ENCODE measurements at regions not wholly inside any gene's neighbourhood (a gene's known extent, or its start where the extent isn't known, plus 50 kb on each side); places are given as distances from the start of the nearest gene placed in this dataset.

- no peaks in the 10 kb centered on the region for H3K27me3 ChIP-seq
- H3K27ac ChIP-seq, result no peak overlapping the region
- TF ChIP-seq POLR2AphosphoS5 (IDR thresholded peaks at IDR 0.05) (no peak), POLR2A (IDR thresholded peaks at IDR 0.05) (no peak), EP300 (IDR thresholded peaks at IDR 0.05; ENCODE audit: low read depth) (no peak)
- TF ChIP-seq, protein P1, sequence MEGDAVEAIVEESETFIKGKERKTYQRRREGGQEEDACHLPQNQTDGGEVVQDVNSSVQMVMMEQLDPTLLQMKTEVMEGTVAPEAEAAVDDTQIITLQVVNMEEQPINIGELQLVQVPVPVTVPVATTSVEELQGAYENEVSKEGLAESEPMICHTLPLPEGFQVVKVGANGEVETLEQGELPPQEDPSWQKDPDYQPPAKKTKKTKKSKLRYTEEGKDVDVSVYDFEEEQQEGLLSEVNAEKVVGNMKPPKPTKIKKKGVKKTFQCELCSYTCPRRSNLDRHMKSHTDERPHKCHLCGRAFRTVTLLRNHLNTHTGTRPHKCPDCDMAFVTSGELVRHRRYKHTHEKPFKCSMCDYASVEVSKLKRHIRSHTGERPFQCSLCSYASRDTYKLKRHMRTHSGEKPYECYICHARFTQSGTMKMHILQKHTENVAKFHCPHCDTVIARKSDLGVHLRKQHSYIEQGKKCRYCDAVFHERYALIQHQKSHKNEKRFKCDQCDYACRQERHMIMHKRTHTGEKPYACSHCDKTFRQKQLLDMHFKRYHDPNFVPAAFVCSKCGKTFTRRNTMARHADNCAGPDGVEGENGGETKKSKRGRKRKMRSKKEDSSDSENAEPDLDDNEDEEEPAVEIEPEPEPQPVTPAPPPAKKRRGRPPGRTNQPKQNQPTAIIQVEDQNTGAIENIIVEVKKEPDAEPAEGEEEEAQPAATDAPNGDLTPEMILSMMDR (IDR thresholded peaks at IDR 0.05), result no peak
- no peak for DNase-seq
- no peaks in the 10 kb centered on the region for H3K9me3 ChIP-seq
- intact Hi-C loops (cut with DNase I; ENCODE audit: low total_unique reads), result no loop called here
- in situ Hi-C loops (cut with MboI; ENCODE audit: low pct_ligation_motif_present in 1 of 4, low pct_unique_long_range_greater_than_20kb in 1 of 4, low sequenced_read_pairs in 3 of 4), result no loop called here
- no peaks in the 10 kb centered on the region for H3K4me1 ChIP-seq
- no peaks in the 10 kb centered on the region for H3K36me3 ChIP-seq
- no peak overlapping the region for H3K4me3 ChIP-seq
- 50% methylated on average over 1 of the region's 1 CpG; no CpG with 5 or more reads in 1 of the 2 donors for WGBS, 2 donors (ENCODE audit: low coverage in 1 of 2)
These were observed 210.2 kb downstream of the MMUT start for GRCh38 chr6:49252901-49253300.

- no peak overlapping the region for H3K27ac ChIP-seq
- in situ Hi-C loops (cut with MboI; ENCODE audit: low pct_ligation_motif_present in 1 of 4, low pct_unique_long_range_greater_than_20kb in 1 of 4, low sequenced_read_pairs in 3 of 4), result no loop called here
- no peaks in the 10 kb centered on the region for H3K27me3 ChIP-seq
- H3K36me3 ChIP-seq, result no peaks in the 10 kb centered on the region
- DNase-seq, result no peak
- peaks cover 0 to 2% of the 10 kb centered on the region in 2 donors for H3K9me3 ChIP-seq
- TF ChIP-seq POLR2AphosphoS5 (IDR thresholded peaks at IDR 0.05), result no peak
- TF ChIP-seq POLR2A (IDR thresholded peaks at IDR 0.05), result no peak
- TF ChIP-seq EP300 (IDR thresholded peaks at IDR 0.05; ENCODE audit: low read depth), result no peak
- TF ChIP-seq, protein P1 (IDR thresholded peaks at IDR 0.05), result no peak
- no peaks in the 10 kb centered on the region for H3K4me1 ChIP-seq
- intact Hi-C loops (cut with DNase I; ENCODE audit: low total_unique reads), result no loop called here
- no peak overlapping the region for H3K4me3 ChIP-seq
These were observed 229.6 kb downstream of the MMUT start for GRCh38 chr6:49233483-49233882.

DNA sequence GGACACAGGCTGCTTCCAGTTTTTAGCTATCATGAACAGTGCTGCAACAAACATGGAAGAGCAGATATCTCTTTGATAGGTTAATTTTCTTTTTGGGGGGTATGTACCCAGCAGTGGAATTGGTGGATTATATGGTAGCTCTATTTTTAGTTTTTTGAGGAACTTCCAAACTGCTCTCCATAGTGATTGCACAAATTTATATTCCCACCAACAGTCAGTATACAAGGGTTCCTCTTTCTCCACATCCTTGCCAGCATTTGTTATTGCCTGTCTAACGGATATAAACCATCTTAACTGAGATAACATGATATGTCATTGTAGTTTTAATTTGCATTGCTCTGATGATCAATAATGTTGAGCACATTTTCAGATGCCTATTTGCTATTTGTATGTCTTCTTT, 237.6 kb downstream of the MMUT start:
- intact Hi-C loops (cut with DNase I; ENCODE audit: low total_unique reads) (no loop called here), in situ Hi-C loops (cut with MboI; ENCODE audit: low pct_ligation_motif_present in 1 of 4, low pct_unique_long_range_greater_than_20kb in 1 of 4, low sequenced_read_pairs in 3 of 4) (no loop called here)
- no peak overlapping the region for H3K27ac ChIP-seq
- no peaks in the 10 kb centered on the region for H3K9me3 ChIP-seq
- no peak for TF ChIP-seq EP300 (IDR thresholded peaks at IDR 0.05; ENCODE audit: low read depth)
- no peak for TF ChIP-seq POLR2AphosphoS5 (IDR thresholded peaks at IDR 0.05)
- no peak for TF ChIP-seq POLR2A (IDR thresholded peaks at IDR 0.05)
- TF ChIP-seq, protein P1 (IDR thresholded peaks at IDR 0.05), result no peak
- H3K4me1 ChIP-seq, result no peaks in the 10 kb centered on the region
- no peak overlapping the region for H3K4me3 ChIP-seq
- 71 to 83% methylated on average over 1 of the region's 1 CpG for WGBS, 2 donors (ENCODE audit: low coverage in 1 of 2)
- DNase-seq, result no peak
- H3K36me3 ChIP-seq, result no peaks in the 10 kb centered on the region
- H3K27me3 ChIP-seq, result no peaks in the 10 kb centered on the region

GRCh38 chr6:49220293-49220692, 242.8 kb downstream of the MMUT start:
- intact Hi-C loops (cut with DNase I; ENCODE audit: low total_unique reads), result no loop called here
- DNase-seq, result no peak

More at GRCh38 chr6:49220293-49220692, 242.8 kb downstream of the MMUT start:
- Histone ChIP-seq H3K4me1 (no peaks in the 10 kb centered on the region), H3K9me3 (peaks cover 6 to 7% of the 10 kb centered on the region in 2 donors), H3K4me3 (no peak overlapping the region), H3K27me3 (no peaks in the 10 kb centered on the region), H3K27ac (no peak overlapping the region), H3K36me3 (no peaks in the 10 kb centered on the region)
- 79 to 80% methylated on average over 1 of the region's 1 CpG for WGBS, 2 donors (ENCODE audit: low coverage in 1 of 2)
- TF ChIP-seq, protein P1 (IDR thresholded peaks at IDR 0.05), result no peak
- TF ChIP-seq POLR2A (IDR thresholded peaks at IDR 0.05) (no peak), POLR2AphosphoS5 (IDR thresholded peaks at IDR 0.05) (no peak), EP300 (IDR thresholded peaks at IDR 0.05; ENCODE audit: low read depth) (no peak)
- in situ Hi-C loops (cut with MboI; ENCODE audit: low pct_ligation_motif_present in 1 of 4, low pct_unique_long_range_greater_than_20kb in 1 of 4, low sequenced_read_pairs in 3 of 4), result no loop called here
